ENCODE measurements at regions not wholly inside any gene's neighbourhood (a gene's known extent, or its start where the extent isn't known, plus 50 kb on each side); places are given as distances from the start of the nearest gene placed in this dataset.
"Not testable (repeated sequence)": the region's sequence is repeated elsewhere in the genome, so short reads cannot be mapped to it uniquely, and the experiment has no call there.

- not testable (repeated sequence) for DNase-seq (ENCODE audit: extremely low spot score, insufficient read length, low read depth); FAIRE-seq
Measured at GRCh38 chr7:159335181-159335926, 190.7 kb upstream of the VIPR2 start.

- FAIRE-seq = not testable (repeated sequence)
Measured at GRCh38 chr7:159332854-159333479, 188.3 kb upstream of the VIPR2 start.

GRCh38 chr7:159331462-159331861 is 186.8 kb upstream of the VIPR2 start:
- DNase-seq (ENCODE audit: extremely low spot score, insufficient read length, low read depth) (no peak), FAIRE-seq (no peak)

More at GRCh38 chr7:159332854-159333479, 188.3 kb upstream of the VIPR2 start:
- not testable (repeated sequence) for DNase-seq (ENCODE audit: extremely low spot score, insufficient read length, low read depth)

GRCh38 chr7:159329818-159330378 is 185.2 kb upstream of the VIPR2 start:
- DNase-seq (ENCODE audit: extremely low spot score, insufficient read length, low read depth) (no peak), FAIRE-seq (no peak)

GRCh38 chr7:159328096-159328495 is 183.4 kb upstream of the VIPR2 start:
- DNase-seq (ENCODE audit: extremely low spot score, insufficient read length, low read depth) = no peak
- FAIRE-seq = no peak

- DNase-seq (ENCODE audit: extremely low spot score, insufficient read length, low read depth) (no peak), FAIRE-seq (no peak)
Measured at GRCh38 chr7:159323359-159323758, 178.7 kb upstream of the VIPR2 start.

GRCh38 chr7:159321278-159321677 is 176.6 kb upstream of the VIPR2 start:
- FAIRE-seq (no peak), DNase-seq (ENCODE audit: extremely low spot score, insufficient read length, low read depth) (no peak)

GRCh38 chr7:159318682-159319351 is 174.2 kb upstream of the VIPR2 start:
- FAIRE-seq (no peak), DNase-seq (ENCODE audit: extremely low spot score, insufficient read length, low read depth) (no peak)

GRCh38 chr7:159317294-159317693 is 172.6 kb upstream of the VIPR2 start:
- DNase-seq (ENCODE audit: extremely low spot score, insufficient read length, low read depth) (no peak), FAIRE-seq (no peak)

- FAIRE-seq = no peak
- no peak for DNase-seq (ENCODE audit: extremely low spot score, insufficient read length, low read depth)
Measured at GRCh38 chr7:159311172-159311494, 166.5 kb upstream of the VIPR2 start.

- DNase-seq (ENCODE audit: extremely low spot score, insufficient read length, low read depth) = no peak
- FAIRE-seq = no peak
Measured at GRCh38 chr7:159310457-159311171, 165.9 kb upstream of the VIPR2 start.

- DNase-seq (ENCODE audit: extremely low spot score, insufficient read length, low read depth); FAIRE-seq: not testable (repeated sequence)
Measured at GRCh38 chr7:159309214-159309613, 164.5 kb upstream of the VIPR2 start.

- no peak for DNase-seq (ENCODE audit: extremely low spot score, insufficient read length, low read depth)
- FAIRE-seq = no peak
Measured at GRCh38 chr7:159306012-159306411, 161.3 kb upstream of the VIPR2 start.

- not testable (repeated sequence) for DNase-seq (ENCODE audit: extremely low spot score, insufficient read length, low read depth); FAIRE-seq
Measured at GRCh38 chr7:159305185-159305584, 160.5 kb upstream of the VIPR2 start.

- FAIRE-seq; DNase-seq (ENCODE audit: extremely low spot score, insufficient read length, low read depth): not testable (repeated sequence)
Measured at GRCh38 chr7:159303510-159303909, 158.8 kb upstream of the VIPR2 start.

- FAIRE-seq (no peak), DNase-seq (ENCODE audit: extremely low spot score, insufficient read length, low read depth) (no peak)
Measured at GRCh38 chr7:159296093-159296681, 151.5 kb upstream of the VIPR2 start.

- FAIRE-seq; DNase-seq (ENCODE audit: extremely low spot score, insufficient read length, low read depth): not testable (repeated sequence)
Measured at GRCh38 chr7:159286487-159286886, 141.8 kb upstream of the VIPR2 start.

- FAIRE-seq (no peak), DNase-seq (ENCODE audit: extremely low spot score, insufficient read length, low read depth) (no peak)
Measured at GRCh38 chr7:159281573-159281972, 136.9 kb upstream of the VIPR2 start.

- DNase-seq (ENCODE audit: extremely low spot score, insufficient read length, low read depth) (no peak), FAIRE-seq (no peak)
Measured at GRCh38 chr7:159280008-159280407, 135.3 kb upstream of the VIPR2 start.

- no peak for DNase-seq (ENCODE audit: extremely low spot score, insufficient read length, low read depth)
- FAIRE-seq = no peak
Measured at GRCh38 chr7:159272739-159273138, 128.1 kb upstream of the VIPR2 start.
